ENCODE measurements at regions not wholly inside any gene's neighbourhood (a gene's known extent, or its start where the extent isn't known, plus 50 kb on each side); places are given as distances from the start of the nearest gene placed in this dataset.

DNA sequence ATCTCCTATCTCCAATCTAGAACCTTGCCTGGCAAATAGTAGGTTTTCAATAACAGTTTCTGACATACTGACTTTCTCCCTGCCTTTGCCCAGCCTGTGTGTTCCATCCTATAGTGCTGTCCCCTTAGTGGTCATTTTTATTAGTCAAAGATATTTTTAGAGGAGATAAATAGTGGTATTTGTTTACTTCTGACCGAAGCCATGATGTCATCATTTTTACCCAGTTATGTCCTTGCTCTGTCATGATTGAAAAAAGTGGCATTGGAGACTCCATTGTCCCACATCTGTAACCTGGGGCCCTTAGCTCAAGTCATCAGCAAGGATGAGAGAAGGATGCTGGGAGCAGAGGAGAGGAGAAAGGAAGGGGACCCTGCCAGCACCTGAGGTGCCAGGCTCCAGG is 80.6 kb upstream of the ATP2B2 start:
- no peak for DNase-seq

DNA sequence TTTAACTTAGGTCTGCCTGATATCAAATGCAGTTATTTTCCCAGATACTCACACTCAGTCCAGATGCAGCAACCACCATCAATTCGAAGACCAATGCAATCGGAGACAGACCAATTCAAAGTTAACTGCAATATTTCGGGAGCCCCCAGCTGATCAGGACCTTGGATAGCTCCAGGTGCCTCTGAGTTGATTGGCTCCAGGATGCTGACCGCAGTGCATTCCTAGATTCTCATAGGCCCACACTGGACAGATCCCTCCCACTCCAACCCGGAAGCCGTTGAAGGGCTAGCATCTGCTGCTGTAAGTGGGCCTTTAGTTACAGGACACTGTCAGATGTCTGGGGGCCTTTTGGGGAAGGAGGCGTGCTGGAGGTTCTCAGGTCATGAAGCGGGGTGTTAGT is 89.5 kb upstream of the ATP2B2 start:
- DNase-seq = peak; percentile 47

DNA sequence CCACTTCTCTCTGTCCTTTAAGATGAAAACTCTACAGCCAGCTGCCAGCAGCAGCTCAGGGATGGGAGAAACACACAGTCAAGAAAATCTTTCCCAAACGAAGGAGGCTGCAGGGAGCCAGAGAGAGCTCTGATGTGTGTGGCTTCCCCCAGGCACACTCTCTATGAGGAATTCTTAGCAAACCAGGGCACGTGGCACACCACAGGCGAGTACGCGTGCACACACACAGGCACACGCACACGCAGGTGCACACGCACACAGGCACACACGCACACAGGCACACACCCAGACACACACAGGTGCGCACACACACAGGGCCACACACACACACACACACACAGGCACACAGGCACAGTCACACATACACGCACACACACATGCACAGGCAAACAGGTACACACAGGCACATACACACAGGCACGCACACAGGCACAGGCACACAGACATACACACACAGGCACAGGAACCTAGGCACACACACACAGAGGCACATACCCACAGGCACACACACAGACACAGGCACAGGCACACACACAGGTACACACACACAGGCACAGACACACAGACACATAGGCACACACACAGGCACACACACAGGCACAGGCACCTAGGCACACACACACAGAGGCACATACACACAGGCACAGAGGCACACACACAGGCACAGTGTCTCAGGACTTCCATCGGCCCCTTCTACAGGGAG is 91.5 kb upstream of the ATP2B2 start:
- no peak for DNase-seq

DNA sequence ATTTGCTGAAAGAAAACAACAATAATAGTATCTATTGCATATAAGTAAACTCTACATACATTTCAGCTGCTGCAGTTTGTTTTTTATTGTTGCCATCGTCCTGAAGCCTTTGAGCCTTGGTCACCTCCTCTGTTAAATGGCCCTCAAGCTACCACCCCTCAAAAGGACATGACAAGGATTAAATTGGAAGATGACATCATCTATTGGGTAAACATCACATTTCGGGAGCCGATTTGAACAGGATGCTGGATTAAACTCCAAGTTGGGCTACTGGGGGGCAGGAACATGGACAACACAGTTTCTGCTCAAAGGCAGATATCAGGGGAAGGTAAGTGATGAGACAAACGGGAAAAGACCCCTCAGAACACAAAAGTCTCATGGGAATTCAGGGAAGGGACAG is 92.3 kb upstream of the ATP2B2 start:
- DNase-seq = no peak

DNA sequence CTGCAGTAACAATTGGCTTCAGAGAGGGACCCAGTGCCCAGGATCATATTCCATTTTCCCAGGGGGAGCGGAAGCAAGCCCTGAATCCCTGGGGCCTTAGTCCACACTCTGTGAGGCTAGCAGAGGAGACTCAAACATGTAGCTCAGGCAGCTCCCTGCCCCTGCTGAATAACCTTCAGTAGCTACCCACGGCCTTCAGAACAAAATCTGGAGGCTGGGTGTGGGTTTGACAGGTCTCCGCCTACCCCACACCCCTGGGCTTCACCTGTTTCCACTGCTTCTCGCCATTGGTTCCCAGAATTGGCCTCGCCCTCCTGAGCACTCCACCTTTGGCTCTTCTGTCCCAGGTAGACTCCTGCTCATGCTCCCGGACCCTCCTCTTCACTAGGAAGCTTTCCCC is 93.6 kb upstream of the ATP2B2 start:
- DNase-seq = no peak

DNA sequence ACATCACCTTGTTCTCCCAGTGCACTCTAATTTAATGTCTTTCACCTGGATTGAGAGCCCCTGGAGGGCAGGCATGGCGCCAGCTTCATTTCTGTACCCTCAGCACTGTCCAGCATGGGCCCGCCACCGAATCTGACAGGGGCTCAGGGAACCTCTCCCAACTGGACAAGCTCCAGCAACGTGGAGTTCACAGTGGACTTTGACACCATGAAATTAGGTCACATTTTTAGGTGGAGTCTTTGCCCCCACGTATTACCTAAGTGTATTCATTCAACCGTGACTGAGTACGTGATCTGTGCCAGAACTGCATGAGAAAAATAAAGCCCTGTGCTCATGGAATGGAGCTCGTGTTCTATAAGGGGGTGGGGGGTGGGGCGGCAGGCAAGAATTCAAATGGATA is 94.1 kb upstream of the ATP2B2 start:
- DNase-seq = no peak

DNA sequence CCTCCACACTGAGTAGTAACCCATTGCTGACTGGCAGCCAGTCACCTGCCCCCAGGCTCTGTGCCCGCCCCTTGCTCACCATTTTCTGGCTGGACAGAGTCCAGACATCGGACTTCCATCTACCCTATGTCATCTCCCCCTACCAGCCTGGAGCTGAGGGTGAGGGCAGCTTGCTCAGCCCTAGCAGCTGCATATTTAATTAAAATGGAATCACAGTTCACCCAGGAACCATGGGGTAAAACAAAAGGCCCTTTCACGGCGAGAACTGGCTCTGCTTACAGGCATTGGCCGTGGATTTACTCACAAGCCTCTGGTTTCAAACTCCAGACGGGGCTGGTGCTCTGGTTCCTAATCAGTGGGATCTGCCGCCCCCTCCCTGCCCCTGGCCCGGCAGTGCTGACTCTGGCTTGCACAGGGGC is 94.9 kb upstream of the ATP2B2 start:
- DNase-seq = no peak

DNA sequence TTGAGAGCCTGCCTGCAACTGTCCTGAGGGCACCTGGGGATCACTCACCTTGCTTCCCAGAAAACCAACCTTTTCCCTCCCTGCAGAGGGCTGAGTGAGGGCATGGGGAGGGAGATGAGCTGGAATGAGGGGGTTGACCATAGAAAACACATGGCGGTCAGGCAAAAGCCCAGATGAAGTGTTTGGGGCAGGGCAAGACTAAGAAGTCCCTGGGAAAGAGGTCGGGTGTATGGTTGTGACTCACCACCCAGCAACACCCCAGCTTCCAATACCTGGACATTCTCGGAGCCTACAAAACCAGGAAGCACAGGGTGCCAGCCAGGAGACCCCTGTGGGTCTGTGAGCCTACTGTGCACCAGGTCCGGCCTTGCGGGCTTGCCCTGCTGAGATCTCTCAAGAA is 95.3 kb upstream of the ATP2B2 start:
- no peak for DNase-seq

DNA sequence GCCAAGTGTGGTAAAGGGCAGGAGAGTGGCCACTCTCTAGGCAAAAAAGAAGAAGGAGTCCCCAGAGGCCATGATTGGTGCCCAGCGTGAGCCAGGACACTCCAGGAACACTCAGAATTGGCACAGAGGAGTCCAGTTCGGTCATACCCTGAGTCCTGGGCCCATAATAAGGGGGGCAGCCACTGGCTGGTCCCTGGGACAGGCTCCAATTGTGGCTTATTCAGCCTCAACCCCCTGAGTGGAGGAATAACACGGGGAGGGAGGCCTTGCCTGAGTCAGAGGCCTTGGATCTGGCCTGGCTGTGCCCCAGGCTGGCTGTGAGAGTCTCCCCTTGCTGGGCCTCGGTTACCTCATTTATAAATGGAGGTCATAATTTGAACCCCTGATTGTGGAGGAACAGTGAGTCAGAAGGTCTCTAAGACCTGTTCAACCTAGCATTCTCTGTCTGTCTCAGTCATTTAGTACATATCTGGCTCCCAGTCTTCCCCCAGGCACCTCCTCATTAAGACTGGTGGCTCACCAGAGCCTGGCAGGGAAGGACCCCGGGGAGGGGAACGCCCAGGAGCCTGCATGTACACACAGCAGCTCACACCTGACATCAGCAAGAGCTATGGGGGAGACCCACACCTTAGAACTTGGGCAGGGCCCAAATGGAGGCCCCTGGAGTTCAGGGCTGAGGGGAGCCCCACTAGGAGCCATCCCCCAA is 95.9 kb upstream of the ATP2B2 start:
- no peak for DNase-seq

DNA sequence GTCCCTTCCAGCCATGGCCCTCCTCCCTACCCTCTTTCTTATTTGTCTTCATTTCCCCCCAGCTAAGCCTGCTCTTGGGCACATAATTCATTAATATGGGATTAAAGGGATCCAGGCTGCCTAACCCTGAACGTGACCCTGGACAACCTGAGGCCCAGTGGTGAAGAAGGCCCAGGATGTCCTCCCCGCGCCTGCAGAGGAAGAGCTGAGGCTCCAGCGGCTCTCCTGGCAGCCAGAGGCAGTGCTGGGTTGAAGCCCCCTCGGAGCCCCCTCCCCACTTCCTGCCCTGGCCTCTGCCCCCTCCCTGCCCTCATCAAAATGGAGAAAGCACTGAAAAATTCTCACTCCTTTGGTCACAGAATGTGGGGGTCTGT is 96.5 kb upstream of the ATP2B2 start:
- DNase-seq = no peak

DNA sequence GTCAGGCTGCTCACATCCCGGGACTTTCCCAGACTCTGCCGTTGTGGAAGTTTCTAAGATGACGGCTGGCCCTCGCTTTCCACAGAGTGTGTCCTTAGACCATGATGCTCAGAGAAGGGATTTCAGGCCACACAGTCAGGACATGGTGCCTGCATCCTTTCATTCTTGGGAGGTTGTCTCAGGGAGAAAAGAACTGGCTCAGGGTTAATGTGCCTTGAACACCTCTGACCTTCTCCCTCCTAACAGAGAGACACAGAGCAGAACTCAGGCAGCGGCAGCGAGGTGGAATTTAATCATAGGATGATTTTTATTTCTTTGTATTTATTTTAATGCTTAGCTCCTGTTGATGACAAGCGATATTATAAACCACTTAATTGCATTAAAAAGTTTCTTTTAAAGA is 96.9 kb upstream of the ATP2B2 start:
- no peak for DNase-seq

DNA sequence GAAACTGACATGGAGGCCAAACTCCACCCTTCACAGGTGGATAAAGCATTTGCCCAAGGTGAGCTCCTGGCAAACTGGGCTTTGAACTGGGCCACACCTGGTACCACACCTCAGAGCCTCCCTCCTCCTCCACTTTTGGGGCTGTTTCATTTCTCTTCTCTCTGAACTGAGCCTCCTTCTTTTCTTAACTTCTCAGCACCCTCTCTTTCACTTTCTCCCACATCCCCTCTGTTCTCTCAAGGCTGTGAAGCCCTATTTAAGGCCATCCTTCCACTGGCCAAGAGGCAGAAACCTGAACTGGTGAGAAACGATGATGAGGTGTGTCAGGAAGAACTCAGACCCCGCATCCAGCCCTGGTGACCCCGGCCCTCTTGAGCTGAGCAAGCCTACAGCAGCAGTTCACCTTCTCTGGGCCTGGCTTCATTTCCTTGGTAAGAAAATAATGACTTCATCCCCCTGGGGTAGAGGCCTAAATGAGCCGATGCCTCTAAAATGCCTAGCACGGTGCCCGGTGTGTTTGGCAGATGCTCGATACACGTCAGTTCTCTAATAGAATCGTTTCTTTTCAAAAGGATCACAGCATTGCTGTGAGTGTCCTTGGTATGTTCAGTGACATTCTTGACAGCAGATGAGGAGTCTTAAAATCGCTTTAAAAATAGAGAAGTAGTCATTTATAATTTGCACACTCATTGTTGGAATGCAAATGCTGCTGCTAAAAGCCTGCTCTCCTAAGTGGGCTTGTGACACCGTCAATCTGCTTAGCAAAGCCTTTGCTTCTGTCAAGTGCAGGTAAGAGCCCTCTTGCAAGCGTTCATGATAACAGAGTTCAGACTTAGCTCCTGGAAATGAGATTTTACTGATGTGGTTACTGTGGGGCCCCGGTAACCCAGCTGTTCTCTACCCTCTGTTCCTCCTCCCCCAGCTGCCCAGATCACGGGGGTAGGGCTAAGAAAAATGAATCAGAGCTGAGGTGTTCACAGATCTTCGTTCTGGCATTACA is 97.7 kb upstream of the ATP2B2 start:
- DNase-seq = peak; percentile 64

DNA sequence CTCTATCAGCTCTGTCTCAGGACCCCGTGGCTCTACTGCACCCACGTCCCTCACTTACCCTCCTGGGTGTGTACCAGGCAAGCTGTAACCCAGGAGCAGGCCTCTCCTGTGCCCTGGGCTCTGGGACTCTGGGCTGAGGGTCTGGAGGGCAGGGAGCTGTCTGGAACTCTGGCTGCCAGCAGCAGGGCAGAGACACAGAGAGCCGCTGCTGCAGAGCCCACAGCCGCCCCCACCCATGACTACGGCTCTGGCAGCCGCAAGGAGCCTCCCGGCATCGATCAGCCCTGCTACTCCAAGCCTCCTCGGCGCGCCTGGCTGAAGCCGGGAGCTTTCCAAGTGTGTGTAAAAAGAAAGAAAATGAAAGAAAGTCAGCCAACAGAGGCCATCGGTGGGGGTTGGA is 103.7 kb upstream of the ATP2B2 start:
- no peak for DNase-seq

DNA sequence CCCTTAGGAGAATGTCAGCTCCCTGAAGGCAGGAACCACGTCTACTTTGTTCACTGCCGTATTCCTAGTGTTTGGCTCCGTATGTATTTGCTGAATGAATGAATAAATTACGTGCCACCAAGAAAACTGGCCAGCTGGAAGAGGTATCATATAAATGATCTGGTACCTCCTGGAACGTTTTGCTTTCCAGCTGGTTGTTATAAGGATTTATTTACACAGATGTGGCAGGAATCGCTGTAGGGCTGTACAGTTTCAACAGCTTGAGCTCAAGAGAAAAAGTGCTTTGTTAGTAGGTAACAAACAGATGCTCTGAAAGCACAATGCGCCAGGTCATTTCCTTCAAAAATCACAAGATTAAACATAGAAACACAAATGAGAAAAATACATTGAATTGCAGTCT is 108.8 kb upstream of the ATP2B2 start:
- no peak for DNase-seq

DNA sequence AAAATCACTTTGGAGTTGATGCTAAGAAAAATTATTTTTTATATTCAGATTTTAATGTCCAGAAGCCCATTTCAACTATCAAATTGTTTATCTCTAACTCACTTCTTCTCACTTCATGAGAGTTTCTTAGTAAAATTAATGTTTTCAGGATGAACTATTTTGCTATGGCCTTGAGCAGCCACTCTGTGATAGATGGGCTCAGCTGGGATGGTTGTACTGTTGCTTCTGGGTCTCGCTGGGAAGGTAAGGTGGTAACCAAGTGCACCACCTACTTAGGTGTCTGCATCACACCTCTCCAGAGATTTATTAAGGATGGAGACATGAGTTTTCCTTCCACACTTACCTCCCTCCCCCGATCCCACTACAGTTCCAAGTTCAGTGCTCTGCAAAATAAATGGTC is 110.3 kb upstream of the ATP2B2 start:
- DNase-seq = no peak

DNA sequence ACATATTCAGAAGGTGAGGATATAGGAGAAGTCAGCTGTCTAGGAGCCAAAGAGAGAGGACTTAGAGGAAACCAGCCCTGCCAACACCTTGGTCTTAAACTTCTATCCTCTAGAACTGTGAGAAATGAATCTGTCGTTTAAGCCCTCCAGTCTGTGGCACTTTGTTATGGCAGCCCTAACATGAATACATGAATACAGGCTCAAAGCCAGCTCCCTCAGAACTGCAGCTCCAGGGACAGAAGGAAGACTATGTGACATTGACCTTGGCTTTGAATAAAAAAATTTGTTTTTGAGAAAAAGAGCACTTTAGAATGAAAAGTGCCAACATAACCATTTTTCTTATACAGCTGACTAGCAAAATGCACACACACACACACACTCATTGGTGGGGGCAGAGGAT is 110.9 kb upstream of the ATP2B2 start:
- DNase-seq = no peak

DNA sequence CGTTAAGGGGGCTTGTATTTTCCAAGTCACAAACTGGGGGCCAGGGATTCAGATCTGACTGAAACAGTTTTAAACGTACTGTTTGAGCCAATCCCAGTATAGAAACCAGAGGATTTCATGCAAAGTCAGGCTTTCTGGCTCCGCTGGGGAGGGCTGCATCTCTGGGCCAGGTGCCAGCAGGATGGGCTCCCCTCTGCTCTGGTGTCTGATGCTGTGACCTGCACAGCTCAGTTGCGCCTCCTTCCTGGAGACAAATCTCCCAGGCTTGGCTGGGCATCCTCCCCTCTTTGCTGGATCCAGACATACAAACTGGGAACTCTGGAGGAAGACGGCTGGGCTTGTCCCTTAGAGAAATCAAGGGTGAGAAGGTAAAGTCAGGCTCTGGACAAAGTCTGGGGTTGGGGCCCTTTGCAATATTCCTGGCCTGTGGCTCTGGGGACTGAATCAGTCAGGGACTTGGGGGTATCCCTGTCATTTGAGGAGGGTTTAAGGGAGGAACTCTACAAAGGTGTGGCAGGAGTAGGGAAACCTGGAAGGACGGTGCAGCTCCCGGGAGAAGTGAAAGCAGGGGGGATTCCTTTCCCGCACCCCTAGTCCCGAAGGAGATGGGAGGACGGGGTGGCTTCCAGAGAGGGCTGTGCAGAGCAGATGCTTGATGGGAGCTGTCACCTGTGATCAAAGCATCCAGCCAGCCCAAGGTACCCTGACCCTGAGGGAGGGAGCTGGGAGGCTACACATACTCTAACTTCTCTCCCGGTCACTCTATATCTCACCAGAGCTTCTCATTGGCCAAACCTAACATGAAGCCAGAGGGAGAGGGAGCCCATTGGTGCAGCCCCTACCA is 114.8 kb upstream of the ATP2B2 start:
- DNase-seq = no peak

DNA sequence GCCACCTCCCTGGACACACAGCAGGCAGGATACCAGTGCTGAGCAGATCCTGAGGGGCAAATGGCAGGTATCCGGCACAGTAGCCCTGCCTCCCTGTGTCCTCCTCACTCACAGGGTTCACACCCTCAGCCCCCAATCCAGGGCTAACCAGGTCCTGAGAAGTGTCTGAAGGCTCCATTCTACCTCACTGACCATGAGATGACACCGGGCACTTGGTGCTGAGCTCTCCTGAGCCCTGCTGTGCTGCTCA is 115.4 kb upstream of the ATP2B2 start:
- DNase-seq = no peak

DNA sequence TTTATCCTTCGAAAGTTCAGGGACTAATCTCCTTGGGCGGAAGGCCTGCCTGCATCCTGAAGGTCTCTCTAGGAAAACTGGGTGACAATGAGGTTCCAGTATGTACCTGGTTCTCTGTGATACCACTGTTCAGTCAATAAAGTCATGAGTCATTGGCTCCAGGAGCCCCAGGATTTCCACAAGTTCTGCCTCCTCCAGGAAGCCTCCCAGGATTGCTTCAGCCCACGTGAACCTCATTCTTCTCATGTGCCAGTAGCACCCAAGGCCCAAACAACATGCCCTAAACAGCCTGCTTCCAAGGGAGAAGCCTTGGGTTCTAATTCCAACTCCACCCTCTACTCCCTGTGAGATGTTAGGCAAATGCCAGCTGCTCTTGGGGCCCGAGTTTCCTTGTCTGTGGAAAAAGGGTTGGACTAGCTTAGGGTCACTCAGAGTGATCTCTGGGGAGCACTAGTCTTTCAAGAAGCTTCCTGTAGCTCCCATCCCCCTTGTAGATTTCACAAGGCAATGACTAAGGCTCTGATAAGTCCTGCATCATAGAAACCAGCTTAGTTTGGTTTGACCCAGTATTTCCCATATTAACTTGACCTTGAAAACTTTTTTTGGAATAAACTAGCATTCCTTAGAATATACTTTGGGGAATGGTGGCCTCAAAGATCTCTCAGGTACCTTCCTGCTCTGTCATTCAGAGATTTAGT is 118.3 kb upstream of the ATP2B2 start:
- no peak for DNase-seq

DNA sequence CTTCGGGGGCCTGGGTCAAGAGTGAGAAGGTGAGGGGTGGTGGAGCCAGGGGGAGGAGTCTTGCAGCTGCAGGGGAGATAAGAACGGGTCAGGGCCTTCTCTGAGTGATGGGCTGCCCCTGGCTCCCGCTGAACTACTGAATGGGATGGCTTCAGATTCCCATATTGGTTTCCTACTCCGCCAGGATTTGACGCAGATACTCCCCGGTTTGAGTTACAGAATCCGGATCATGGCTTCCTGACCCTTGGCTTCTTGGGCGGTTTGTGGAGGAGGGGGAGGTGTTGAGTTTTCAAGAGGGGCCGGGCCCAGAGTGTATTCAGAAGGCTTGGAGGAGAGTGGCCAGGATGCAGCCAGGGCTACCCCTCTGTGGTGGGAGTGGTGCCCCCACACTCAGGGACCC is 119.9 kb upstream of the ATP2B2 start:
- DNase-seq = no peak

DNA sequence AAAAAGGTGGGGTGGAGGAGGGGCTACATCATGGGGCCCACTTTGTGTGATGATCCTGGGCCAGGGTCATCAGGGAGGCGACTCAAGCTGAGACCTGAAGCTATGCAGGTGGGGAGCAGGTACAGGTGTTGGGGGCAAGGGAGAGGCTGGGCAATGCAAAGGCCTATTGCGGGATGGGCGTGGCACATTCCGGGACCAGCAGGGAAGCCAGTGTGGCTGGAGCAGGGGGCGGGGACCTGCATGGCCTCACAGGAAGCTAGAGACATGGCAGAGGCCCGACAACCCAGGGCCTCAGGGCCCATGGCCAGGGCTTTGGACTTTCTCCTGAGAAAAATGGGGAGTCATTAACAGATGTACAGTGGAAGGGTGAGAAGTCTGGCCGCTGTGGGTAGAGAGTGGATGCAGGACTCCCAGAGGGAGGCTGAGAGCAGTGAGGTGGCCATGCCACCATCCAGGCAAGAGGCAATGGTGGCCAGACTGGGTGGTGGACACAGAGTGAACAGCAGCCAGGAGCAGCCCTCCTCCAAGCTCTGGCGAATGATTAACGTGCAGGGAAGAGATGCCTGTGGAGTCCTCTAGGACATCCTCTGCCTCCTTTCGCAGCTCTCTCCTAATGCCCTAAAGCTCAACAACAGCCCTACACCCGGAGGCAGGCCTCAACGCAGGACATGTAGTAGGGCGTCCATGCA is 122.6 kb upstream of the ATP2B2 start:
- no peak for DNase-seq
